Endothelial cell of umbilical vein (primary cell): ENCODE measurements at regions not wholly inside any gene's neighbourhood (a gene's known extent, or its start where the extent isn't known, plus 50 kb on each side); places are given as distances from the start of the nearest gene placed in this dataset.

Source experiments
- BruUV-seq: library from RNA; stranded (reverse); fragments of 400-500 nt; replicated peaks from 2 replicates; lab custom pipeline; 2021; lab: Mats Ljungman, UMichigan
- CTCF ChIA-PET: fragments of 300-600, 350-600 bp; sonication (Branson Sonifier 250); formaldehyde crosslinking; loops from one replicate; lab custom pipeline; 2021; ENCODE audit warnings: antibody characterized with exemption, inconsistent platforms; lab: Charles Lee
- POLR2A ChIA-PET: fragments of 300-600, 350-600 bp; sonication (Branson Sonifier 250); formaldehyde crosslinking; loops from one replicate; lab custom pipeline; 2021; ENCODE audit warnings: antibody characterized with exemption, inconsistent platforms; lab: Charles Lee
- DNase-seq: peaks from one replicate; pipeline ENCODE4 v3.0.0-alpha.2; 2011; ENCODE audit warnings: low read depth, low spot score
- FAIRE-seq: peaks from 2 replicates; lab custom pipeline; 2011; peaks lifted over from hg19 to GRCh38; lab: Jason Lieb, UNC
- H2AFZ ChIP-seq: 2 replicates; pipeline ENCODE4 v1.6.0; 2012; ENCODE audit warnings: low read depth, low read length, control low read depth, inconsistent platforms
- H3K27ac ChIP-seq: 2 replicates; pipeline ENCODE4 v1.5.1; 2011; ENCODE audit warnings: low read depth, mild to moderate bottlenecking, control low read depth, low read length, moderate library complexity; ENCODE audit not compliant: insufficient read depth
- H3K27me3 ChIP-seq, 2 experiments: 2 replicates each; pipeline versions ENCODE4 v1.6.0 to v1.6.1; 2011; ENCODE audit warnings: low read length in 2 of 2, mixed read lengths in 1 of 2; ENCODE audit not compliant: control insufficient read depth in 2 of 2, insufficient read depth in 2 of 2
- H3K36me3 ChIP-seq, 2 experiments: 2 replicates in 1 of 2; 3 replicates in 1 of 2; pipeline ENCODE4 v1.5.1; 2011; ENCODE audit warnings: low read length in 2 of 2, mild to moderate bottlenecking in 1 of 2, moderate library complexity in 1 of 2; ENCODE audit not compliant: control insufficient read depth in 2 of 2, insufficient read depth in 2 of 2; ENCODE audit errors: extremely low read depth in 1 of 2
- H3K4me1 ChIP-seq: 3 replicates; pipeline ENCODE4 v1.5.1; 2011; ENCODE audit warnings: mild to moderate bottlenecking, low read length; ENCODE audit not compliant: control insufficient read depth, insufficient read depth; ENCODE audit errors: extremely low read depth
- H3K4me2 ChIP-seq: 2 replicates; pipeline ENCODE4 v1.6.1; 2011; ENCODE audit warnings: low read length, control low read depth, mixed read lengths; ENCODE audit not compliant: insufficient read depth
- H3K4me3 ChIP-seq, 3 experiments: fragments of 200-600 bp in 1 of 3; sonication (generic), shearing (Covaris generic) in 1 of 3; replicated peaks in 1 of 3; 2 replicates each; pipeline ENCODE4 v1.5.1; 2011 to 2016; ENCODE audit warnings: control low read depth in 3 of 3, low read length in 3 of 3, mild to moderate bottlenecking in 2 of 3, inconsistent platforms in 1 of 3, low read depth in 1 of 3, moderate library complexity in 1 of 3; ENCODE audit not compliant: insufficient read depth in 1 of 3
- H3K79me2 ChIP-seq: 2 replicates; pipeline ENCODE4 v1.6.0; 2012; ENCODE audit warnings: low read length, inconsistent platforms; ENCODE audit not compliant: control insufficient read depth, insufficient read depth
- H3K9ac ChIP-seq: replicated peaks from 2 replicates; pipeline ENCODE3; 2011; ENCODE audit warnings: low read length, control low read depth; ENCODE audit not compliant: insufficient read depth; ENCODE audit errors: extremely low read depth
- H3K9me1 ChIP-seq: replicated peaks from 3 replicates; pipeline ENCODE4 v1.6.0; 2011; ENCODE audit warnings: mild to moderate bottlenecking, low read length; ENCODE audit not compliant: control insufficient read depth, insufficient read depth; ENCODE audit errors: extremely low read depth
- H3K9me3 ChIP-seq: replicated peaks from 2 replicates; pipeline ENCODE4 v1.5.1; 2012; ENCODE audit warnings: low read length, inconsistent platforms; ENCODE audit not compliant: control insufficient read depth, insufficient read depth
- H4K20me1 ChIP-seq: replicated peaks from 2 replicates; pipeline ENCODE3; 2011; ENCODE audit warnings: mild to moderate bottlenecking, low read length; ENCODE audit not compliant: control insufficient read depth, insufficient read depth; ENCODE audit errors: extremely low read depth
- EZH2 ChIP-seq: IDR thresholded peaks from 2 replicates; pipeline ENCODE4 v1.6.1; 2012; ENCODE audit warnings: borderline replicate concordance, low read depth, mild to moderate bottlenecking, moderate library complexity, low read length, inconsistent platforms; ENCODE audit not compliant: severe bottlenecking
- FOS ChIP-seq: IDR thresholded peaks from 2 replicates; pipeline ENCODE4 v1.6.1; 2011; ENCODE audit warnings: mild to moderate bottlenecking, low read length, moderate library complexity, borderline replicate concordance; ENCODE audit not compliant: insufficient read depth
- GATA2 ChIP-seq: IDR thresholded peaks from 2 replicates; pipeline ENCODE4 v1.7.0; 2011; ENCODE audit warnings: low read depth, mild to moderate bottlenecking, moderate library complexity, mixed read lengths, low read length; ENCODE audit not compliant: insufficient read length, insufficient read depth
- JUN ChIP-seq: IDR thresholded peaks from 2 replicates; pipeline ENCODE4 v1.6.1; 2011; ENCODE audit warnings: borderline replicate concordance, low read depth; ENCODE audit not compliant: insufficient read length, insufficient read depth
- MAX ChIP-seq: IDR thresholded peaks from 2 replicates; pipeline ENCODE4 v1.6.1; 2011; ENCODE audit not compliant: insufficient read depth, insufficient read length
- MYC ChIP-seq: IDR thresholded peaks from one replicate; pipeline ENCODE4 v1.6.1; 2011; ENCODE audit warnings: mild to moderate bottlenecking, low read depth, low read length
- POLR2A ChIP-seq: IDR thresholded peaks from 2 replicates; pipeline ENCODE4 v1.6.1; 2012; ENCODE audit warnings: low read depth, mild to moderate bottlenecking, control low read depth, low read length
- POLR2AphosphoS5 ChIP-seq: IDR thresholded peaks from 2 replicates; pipeline ENCODE4 v1.6.1; 2012; ENCODE audit warnings: low read depth, mild to moderate bottlenecking, control low read depth, low read length, moderate library complexity; ENCODE audit not compliant: insufficient read depth
- dilution Hi-C: fragments of 300-500 bp; cut with MboI; formaldehyde crosslinking; loops from one replicate; pipeline ENCODE4 v1.15.0; 2019; ENCODE audit warnings: low sequenced_read_pairs; ENCODE audit not compliant: extremely low pct_ligation_motif_present
- intact Hi-C: fragments of 100-400 bp; cut with micrococcal nuclease; formaldehyde crosslinking; loops from one replicate; pipeline ENCODE4 v1.10.0; 2022
- TF ChIP-seq, protein P1 (sequence below), 2 donors: IDR thresholded peaks; 1 replicate in 1 of 2; 2 replicates in 1 of 2; pipeline ENCODE4 v1.5.1; 2011; ENCODE audit warnings: low read length in 2 of 2, mild to moderate bottlenecking in 2 of 2, moderate library complexity in 2 of 2, control low read depth in 1 of 2, inconsistent platforms in 1 of 2, low read depth in 1 of 2; ENCODE audit not compliant: insufficient read depth in 1 of 2; ENCODE audit errors: extremely low read depth in 1 of 2

GRCh38 chr6:37561361-37561760, 61.7 kb upstream of the CCDC167 start:
- CTCF ChIA-PET = interaction anchor here (1.2 kb wide), 1 partner anchor 23 kb away, joined by 4 read pairs; no protein-coding TSS in a partner anchor
- DNase-seq (no peak), FAIRE-seq (no peak)
- Histone ChIP-seq H3K9me1 (no peaks in the 10 kb centered on the region), H3K4me2 (no peak overlapping the region), H4K20me1 (no peaks in the 10 kb centered on the region), H3K27me3 (peaks cover 7 to 26% of the 10 kb centered on the region in 2 experiments), H3K36me3 (no peaks in the 10 kb centered on the region), H3K9ac (no peak overlapping the region), H3K79me2 (no peaks in the 10 kb centered on the region), H3K9me3 (no peaks in the 10 kb centered on the region), H3K4me3 (no peak overlapping the region), H3K27ac (no peak overlapping the region), H2AFZ (no peak overlapping the region), H3K4me1 (no peaks in the 10 kb centered on the region)
- intact Hi-C loops (no loop called here), dilution Hi-C loops (no loop called here)
- no peak for TF ChIP-seq JUN
- no peak for TF ChIP-seq MYC
- no peak for TF ChIP-seq POLR2AphosphoS5
- no peak for TF ChIP-seq EZH2
- no peak for TF ChIP-seq POLR2A
- TF ChIP-seq, protein P1, sequence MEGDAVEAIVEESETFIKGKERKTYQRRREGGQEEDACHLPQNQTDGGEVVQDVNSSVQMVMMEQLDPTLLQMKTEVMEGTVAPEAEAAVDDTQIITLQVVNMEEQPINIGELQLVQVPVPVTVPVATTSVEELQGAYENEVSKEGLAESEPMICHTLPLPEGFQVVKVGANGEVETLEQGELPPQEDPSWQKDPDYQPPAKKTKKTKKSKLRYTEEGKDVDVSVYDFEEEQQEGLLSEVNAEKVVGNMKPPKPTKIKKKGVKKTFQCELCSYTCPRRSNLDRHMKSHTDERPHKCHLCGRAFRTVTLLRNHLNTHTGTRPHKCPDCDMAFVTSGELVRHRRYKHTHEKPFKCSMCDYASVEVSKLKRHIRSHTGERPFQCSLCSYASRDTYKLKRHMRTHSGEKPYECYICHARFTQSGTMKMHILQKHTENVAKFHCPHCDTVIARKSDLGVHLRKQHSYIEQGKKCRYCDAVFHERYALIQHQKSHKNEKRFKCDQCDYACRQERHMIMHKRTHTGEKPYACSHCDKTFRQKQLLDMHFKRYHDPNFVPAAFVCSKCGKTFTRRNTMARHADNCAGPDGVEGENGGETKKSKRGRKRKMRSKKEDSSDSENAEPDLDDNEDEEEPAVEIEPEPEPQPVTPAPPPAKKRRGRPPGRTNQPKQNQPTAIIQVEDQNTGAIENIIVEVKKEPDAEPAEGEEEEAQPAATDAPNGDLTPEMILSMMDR (IDR thresholded peaks at IDR 0.05; ENCODE audit: extremely low read depth in 1 of 2, insufficient read depth in 1 of 2, low read depth in 1 of 2, low read length in 2 of 2) = no peak
- TF ChIP-seq FOS = no peak
- TF ChIP-seq GATA2 = no peak
- no peak for TF ChIP-seq MAX
- POLR2A ChIA-PET = no interaction called here
- no TSS peak for BruUV-seq
